Cardiac muscle cell (in vitro differentiated cells and primary cell): ENCODE measurements at regions not wholly inside any gene's neighbourhood (a gene's known extent, or its start where the extent isn't known, plus 50 kb on each side); places are given as distances from the start of the nearest gene placed in this dataset.
A peak's percentile ranks its signal among the peaks of the same experiment; 100 is the strongest.
"Not testable (repeated sequence)": the region's sequence is repeated elsewhere in the genome, so short reads cannot be mapped to it uniquely, and the experiment has no call there.

Experiments
- DNase-seq, 2 donors: peaks; one replicate each; pipeline versions ENCODE4 v3.0.0 to v3.0.0-alpha.2; 2010 to 2017; ENCODE audit warnings: low read depth in 1 of 2, low spot score in 1 of 2
- H3K27ac ChIP-seq: fragments of 200-600 bp; sonication (generic); 2 replicates; pipeline ENCODE4 v1.5.1; 2016
- H3K27me3 ChIP-seq: fragments of 200-600 bp; sonication (generic); 2 replicates; pipeline ENCODE4 v1.6.0; 2016; ENCODE audit warnings: control low read depth
- H3K36me3 ChIP-seq: fragments of 200-600 bp; sonication (generic); 2 replicates; pipeline ENCODE4 v1.5.1; 2016; ENCODE audit warnings: control low read depth
- H3K4me1 ChIP-seq: fragments of 200-600 bp; sonication (generic); 2 replicates; pipeline ENCODE4 v1.8.1; 2017; ENCODE audit warnings: low read depth, mild to moderate bottlenecking, mixed run types
- H3K4me3 ChIP-seq: fragments of 200-600 bp; sonication (generic); 2 replicates; pipeline ENCODE4 v1.5.1; 2016; ENCODE audit warnings: mild to moderate bottlenecking
- H3K9me3 ChIP-seq: fragments of 200-600 bp; sonication (generic); 2 replicates; pipeline ENCODE4 v1.5.1; 2017; ENCODE audit warnings: low read depth, mild to moderate bottlenecking, control low read depth
- CTCF ChIP-seq: IDR thresholded peaks from 2 replicates; pipeline ENCODE4 v1.5.1; 2012; ENCODE audit warnings: low read depth, mild to moderate bottlenecking, low read length

DNA sequence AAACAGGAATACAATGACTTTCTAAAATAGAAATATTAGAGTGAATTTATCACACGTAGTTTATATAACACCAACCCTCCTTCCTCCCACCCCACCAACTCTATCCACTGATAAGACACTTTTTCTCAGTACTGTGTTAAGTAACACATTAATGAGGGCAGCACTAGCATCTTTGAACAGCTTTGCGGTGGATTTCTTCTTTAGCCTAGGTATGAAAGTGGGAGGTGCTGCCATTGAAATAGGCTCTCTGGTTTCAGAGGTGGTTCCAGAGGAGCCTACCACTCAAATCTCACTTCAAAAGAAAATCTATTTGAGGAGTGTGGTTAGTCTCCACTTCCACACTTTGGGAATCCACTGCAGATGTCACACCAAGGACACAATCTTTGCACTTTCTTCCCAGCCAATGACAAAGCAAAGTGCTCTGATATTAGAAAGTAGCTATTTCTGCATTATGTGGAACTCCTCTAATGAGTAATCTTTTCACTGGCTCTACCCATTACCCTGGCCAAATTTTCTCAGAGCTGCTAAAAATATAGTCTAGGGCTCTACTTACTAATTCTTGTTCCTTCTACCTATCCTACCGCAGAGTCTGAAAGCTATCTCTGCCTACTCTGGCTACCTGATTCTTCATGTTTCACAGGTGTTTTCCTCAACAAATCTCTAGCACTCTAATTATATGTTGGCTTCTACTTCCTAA is 1667.8 kb downstream of the MRPL39 start:
- H3K9me3 ChIP-seq: no peaks in the 10 kb centered on the region
- H3K4me3 ChIP-seq: no peak overlapping the region

GRCh38 chr21:23936991-23937390 is 1670.3 kb downstream of the MRPL39 start:
- TF ChIP-seq CTCF: no peak
- Histone ChIP-seq H3K27ac (no peak overlapping the region), H3K4me1 (no peaks in the 10 kb centered on the region), H3K36me3 (no peaks in the 10 kb centered on the region), H3K27me3 (no peaks in the 10 kb centered on the region), H3K4me3 (no peak overlapping the region), H3K9me3 (no peaks in the 10 kb centered on the region)
- DNase-seq: no peak

More for the DNA sequence above, 1667.8 kb downstream of the MRPL39 start:
- TF ChIP-seq CTCF: no peak
- Histone ChIP-seq H3K36me3 (no peaks in the 10 kb centered on the region), H3K4me1 (no peaks in the 10 kb centered on the region), H3K27ac (no peak overlapping the region), H3K27me3 (no peaks in the 10 kb centered on the region)
- no peak for DNase-seq

DNA sequence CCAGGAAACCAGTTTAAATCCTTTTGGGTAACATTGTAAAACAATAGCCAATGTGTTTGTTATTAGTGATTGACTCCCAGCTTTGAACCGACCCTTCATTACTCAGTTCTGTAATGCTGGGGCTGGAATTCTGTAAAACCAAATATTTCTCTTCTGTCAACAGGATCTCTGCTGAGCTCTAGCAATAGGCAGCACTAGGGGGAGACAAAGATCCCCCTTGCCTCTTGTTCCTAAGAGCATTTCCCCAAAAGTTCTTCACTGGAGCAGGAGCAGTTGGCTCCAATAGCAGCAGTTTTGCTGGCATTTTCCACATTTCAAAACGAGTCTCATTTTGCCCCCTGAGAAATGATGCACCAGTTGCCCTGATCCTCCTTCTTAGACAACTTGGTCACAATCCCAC is 1671.1 kb downstream of the MRPL39 start:
- Histone ChIP-seq H3K27me3 (no peaks in the 10 kb centered on the region), H3K27ac (no peak overlapping the region), H3K4me1 (no peaks in the 10 kb centered on the region), H3K36me3 (no peaks in the 10 kb centered on the region), H3K4me3 (no peak overlapping the region), H3K9me3 (no peaks in the 10 kb centered on the region)
- DNase-seq: peak; percentile 4 to 27
- TF ChIP-seq CTCF: no peak

DNA sequence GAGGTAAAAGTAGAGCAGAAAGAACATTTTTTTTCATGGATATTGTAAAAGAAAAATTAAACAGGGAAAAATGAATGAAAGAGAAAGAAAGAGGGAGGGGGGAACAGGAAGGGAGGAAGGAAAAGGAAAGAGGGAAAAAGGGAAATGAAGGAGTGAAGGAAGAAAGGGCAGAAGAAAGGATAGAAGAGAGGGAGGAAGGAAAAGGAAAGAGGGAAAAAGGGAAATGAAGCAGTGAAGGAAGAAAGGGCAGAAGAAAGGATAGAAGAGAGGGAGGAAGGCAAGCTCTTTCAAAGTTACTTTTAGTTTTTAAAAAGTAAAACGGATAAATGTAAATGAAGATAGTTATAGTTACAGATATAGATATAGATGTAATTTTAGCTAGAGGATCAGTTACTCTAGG is 1676.7 kb downstream of the MRPL39 start:
- TF ChIP-seq CTCF: no peak
- Histone ChIP-seq H3K27me3 (no peaks in the 10 kb centered on the region), H3K4me3 (no peak overlapping the region), H3K9me3 (no peaks in the 10 kb centered on the region), H3K36me3 (no peaks in the 10 kb centered on the region), H3K27ac (no peak overlapping the region), H3K4me1 (no peaks in the 10 kb centered on the region)
- DNase-seq: no peak

DNA sequence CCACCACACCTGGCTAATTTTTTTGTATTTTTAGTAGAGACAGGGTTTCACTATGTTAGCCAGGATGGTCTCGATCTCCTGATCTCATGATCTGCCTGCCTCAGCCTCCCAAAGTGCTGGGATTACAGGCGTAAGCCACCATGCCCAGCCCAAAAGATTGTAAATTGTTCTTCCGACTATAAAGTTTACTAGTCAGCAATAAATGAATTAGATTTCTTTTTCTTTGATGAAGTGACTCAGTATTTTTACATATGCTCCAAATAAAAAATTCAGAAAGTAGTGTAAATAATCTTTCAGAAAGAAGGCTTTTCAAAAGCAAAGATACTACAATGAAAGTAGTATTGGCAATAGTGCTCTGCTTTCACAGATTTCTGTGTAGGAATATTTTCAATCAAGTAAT is 1680.9 kb downstream of the MRPL39 start:
- H3K4me1 ChIP-seq, H3K36me3 ChIP-seq, DNase-seq, H3K9me3 ChIP-seq, H3K4me3 ChIP-seq, H3K27me3 ChIP-seq, H3K27ac ChIP-seq: not testable (repeated sequence)

- no peak for TF ChIP-seq CTCF
- no peak for DNase-seq
- Histone ChIP-seq H3K27me3 (no peaks in the 10 kb centered on the region), H3K36me3 (no peaks in the 10 kb centered on the region), H3K27ac (no peak overlapping the region), H3K4me1 (no peaks in the 10 kb centered on the region), H3K4me3 (no peak overlapping the region), H3K9me3 (no peaks in the 10 kb centered on the region)
Observed at GRCh38 chr21:23921670-23922418, 1685.4 kb downstream of the MRPL39 start.
